Peyer's patch (tissue), 4 donors: ENCODE measurements at regions not wholly inside any gene's neighbourhood (a gene's known extent, or its start where the extent isn't known, plus 50 kb on each side); places are given as distances from the start of the nearest gene placed in this dataset.

Experiments used
- POLR2A ChIP-seq, 2 donors: fragments of 450-650 bp; IDR thresholded peaks; one replicate each; pipeline ENCODE4 v1.5.1; 2017; ENCODE audit warnings: antibody characterized with exemption in 2 of 2, mild to moderate bottlenecking in 2 of 2, moderate library complexity in 2 of 2
- TF ChIP-seq, protein P1 (sequence below), 6 experiments: fragments of 450-650 bp in 4 of 6; fragments of 200-600 bp in 2 of 6; sonication (generic) in 1 of 6; IDR thresholded peaks; one replicate each; pipeline ENCODE4 v1.5.1; 2017 to 2019; ENCODE audit warnings: antibody characterized with exemption in 6 of 6, mild to moderate bottlenecking in 3 of 6, moderate library complexity in 1 of 6

DNA sequence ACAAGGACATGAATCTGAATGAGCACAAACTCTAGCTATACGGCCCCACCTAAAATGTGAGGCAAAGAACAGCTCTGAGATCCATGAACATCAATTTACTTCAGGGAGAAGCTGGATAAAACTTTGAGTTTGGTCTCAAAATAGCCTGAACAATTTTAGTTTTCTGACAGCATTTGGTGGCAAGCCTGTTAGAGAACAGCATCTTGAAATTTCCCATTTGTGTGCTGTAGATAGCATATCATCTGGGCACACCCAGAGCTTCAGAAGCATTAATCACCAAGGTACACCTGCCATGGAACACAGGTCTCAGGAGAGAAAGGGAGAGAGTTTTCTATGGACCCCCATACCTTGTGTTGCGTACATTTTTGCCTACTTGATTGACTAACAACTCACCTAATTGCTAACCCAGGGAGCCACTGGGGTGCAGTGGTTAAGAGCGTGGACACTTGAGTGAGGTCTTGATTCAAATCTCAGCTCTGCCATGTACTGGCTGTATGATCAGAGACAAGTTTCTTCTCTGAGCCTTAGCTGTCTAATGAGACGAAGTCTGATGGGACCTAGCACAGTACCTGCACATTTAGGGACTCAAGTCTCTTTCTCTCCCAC lies 264.9 kb downstream of the PIK3R1 start:
- TF ChIP-seq, protein P1, sequence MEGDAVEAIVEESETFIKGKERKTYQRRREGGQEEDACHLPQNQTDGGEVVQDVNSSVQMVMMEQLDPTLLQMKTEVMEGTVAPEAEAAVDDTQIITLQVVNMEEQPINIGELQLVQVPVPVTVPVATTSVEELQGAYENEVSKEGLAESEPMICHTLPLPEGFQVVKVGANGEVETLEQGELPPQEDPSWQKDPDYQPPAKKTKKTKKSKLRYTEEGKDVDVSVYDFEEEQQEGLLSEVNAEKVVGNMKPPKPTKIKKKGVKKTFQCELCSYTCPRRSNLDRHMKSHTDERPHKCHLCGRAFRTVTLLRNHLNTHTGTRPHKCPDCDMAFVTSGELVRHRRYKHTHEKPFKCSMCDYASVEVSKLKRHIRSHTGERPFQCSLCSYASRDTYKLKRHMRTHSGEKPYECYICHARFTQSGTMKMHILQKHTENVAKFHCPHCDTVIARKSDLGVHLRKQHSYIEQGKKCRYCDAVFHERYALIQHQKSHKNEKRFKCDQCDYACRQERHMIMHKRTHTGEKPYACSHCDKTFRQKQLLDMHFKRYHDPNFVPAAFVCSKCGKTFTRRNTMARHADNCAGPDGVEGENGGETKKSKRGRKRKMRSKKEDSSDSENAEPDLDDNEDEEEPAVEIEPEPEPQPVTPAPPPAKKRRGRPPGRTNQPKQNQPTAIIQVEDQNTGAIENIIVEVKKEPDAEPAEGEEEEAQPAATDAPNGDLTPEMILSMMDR (IDR thresholded peaks at IDR 0.05) = no peak
- no peak for TF ChIP-seq POLR2A (IDR thresholded peaks at IDR 0.05)
